AG09319 (cell line): ENCODE measurements at regions not wholly inside any gene's neighbourhood (a gene's known extent, or its start where the extent isn't known, plus 50 kb on each side); places are given as distances from the start of the nearest gene placed in this dataset.

Experiments
- DNase-seq: peaks from one replicate; pipeline ENCODE4 v3.0.0-alpha.2; 2010; ENCODE audit warnings: low read depth; ENCODE audit errors: extremely low read depth
- TF ChIP-seq, protein P1 (sequence below): IDR thresholded peaks from 2 replicates; pipeline ENCODE4 v1.5.1; 2011; ENCODE audit warnings: low read depth, mild to moderate bottlenecking, inconsistent platforms, low read length, moderate library complexity

GRCh38 chr14:38505221-38505972, 249.5 kb upstream of the CLEC14A start:
- TF ChIP-seq, protein P1, sequence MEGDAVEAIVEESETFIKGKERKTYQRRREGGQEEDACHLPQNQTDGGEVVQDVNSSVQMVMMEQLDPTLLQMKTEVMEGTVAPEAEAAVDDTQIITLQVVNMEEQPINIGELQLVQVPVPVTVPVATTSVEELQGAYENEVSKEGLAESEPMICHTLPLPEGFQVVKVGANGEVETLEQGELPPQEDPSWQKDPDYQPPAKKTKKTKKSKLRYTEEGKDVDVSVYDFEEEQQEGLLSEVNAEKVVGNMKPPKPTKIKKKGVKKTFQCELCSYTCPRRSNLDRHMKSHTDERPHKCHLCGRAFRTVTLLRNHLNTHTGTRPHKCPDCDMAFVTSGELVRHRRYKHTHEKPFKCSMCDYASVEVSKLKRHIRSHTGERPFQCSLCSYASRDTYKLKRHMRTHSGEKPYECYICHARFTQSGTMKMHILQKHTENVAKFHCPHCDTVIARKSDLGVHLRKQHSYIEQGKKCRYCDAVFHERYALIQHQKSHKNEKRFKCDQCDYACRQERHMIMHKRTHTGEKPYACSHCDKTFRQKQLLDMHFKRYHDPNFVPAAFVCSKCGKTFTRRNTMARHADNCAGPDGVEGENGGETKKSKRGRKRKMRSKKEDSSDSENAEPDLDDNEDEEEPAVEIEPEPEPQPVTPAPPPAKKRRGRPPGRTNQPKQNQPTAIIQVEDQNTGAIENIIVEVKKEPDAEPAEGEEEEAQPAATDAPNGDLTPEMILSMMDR, result no peak
- DNase-seq, result peak; percentile 12

- no peak for DNase-seq
- TF ChIP-seq, protein P1, result no peak
Measured at GRCh38 chr14:38504175-38504574, 248.3 kb upstream of the CLEC14A start.

GRCh38 chr14:38502239-38502638, 246.3 kb upstream of the CLEC14A start:
- no peak for DNase-seq
- TF ChIP-seq, protein P1, result no peak

DNA sequence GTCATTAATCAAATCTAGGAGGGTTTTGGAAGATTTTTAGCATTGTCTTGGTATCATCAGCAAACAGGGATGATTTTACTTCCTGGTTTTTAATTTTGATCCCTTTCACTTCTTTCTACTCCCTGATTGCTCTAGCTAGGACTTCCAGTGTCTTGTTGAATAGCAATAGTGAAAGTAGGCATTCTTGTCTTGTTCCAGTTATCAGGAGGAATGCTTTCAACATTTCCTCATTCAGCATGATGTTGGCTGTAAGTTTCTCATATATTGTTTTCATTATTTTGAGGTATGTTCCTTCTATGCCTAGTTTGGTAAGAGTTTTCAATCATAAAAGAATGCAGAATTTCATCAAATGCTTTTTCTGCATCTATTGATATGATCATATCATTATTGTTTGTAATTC, 244.2 kb upstream of the CLEC14A start:
- no peak for DNase-seq
- TF ChIP-seq, protein P1, result no peak

- no peak for DNase-seq
- TF ChIP-seq, protein P1, result no peak
Measured at GRCh38 chr14:38496092-38496491, 240.2 kb upstream of the CLEC14A start.

DNA sequence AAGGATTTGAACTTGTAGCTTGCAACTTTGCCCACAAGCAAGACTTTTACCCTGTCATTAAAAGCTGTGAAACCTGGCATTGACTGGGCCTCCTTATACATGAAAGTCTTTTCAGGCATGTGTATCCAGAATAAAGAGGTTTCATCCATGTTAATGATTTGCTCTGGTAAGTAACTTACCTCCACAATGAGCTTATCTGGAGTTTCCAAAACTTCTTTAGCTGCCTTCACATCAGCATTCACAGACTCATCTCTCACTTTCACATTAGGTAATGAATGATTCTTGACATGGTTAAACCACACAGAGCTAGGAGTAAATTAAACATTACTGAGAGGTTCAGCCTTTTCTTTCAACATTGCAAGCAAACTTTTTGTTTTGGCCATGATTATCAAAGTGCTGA, 234.4 kb upstream of the CLEC14A start:
- DNase-seq, result no peak
- TF ChIP-seq, protein P1, result no peak

- no peak for DNase-seq
- TF ChIP-seq, protein P1, result no peak
Measured at GRCh38 chr14:38485026-38485425, 229.1 kb upstream of the CLEC14A start.
